8988T (cell line): ENCODE measurements at regions not wholly inside any gene's neighbourhood (a gene's known extent, or its start where the extent isn't known, plus 50 kb on each side); places are given as distances from the start of the nearest gene placed in this dataset.
"Not testable (repeated sequence)": the region's sequence is repeated elsewhere in the genome, so short reads cannot be mapped to it uniquely, and the experiment has no call there.

Experiments
- DNase-seq: peaks from one replicate; pipeline ENCODE4 v3.0.0; 2011

GRCh38 chr5:125912028-125912427 lies 511.2 kb upstream of the GRAMD2B start:
- no peak for DNase-seq

- DNase-seq, result no peak
Measured at GRCh38 chr5:125913200-125913599, 510.0 kb upstream of the GRAMD2B start.

- no peak for DNase-seq
Measured at GRCh38 chr5:125914471-125914870, 508.7 kb upstream of the GRAMD2B start.

GRCh38 chr5:125923958-125924357 lies 499.3 kb upstream of the GRAMD2B start:
- not testable (repeated sequence) for DNase-seq

DNA sequence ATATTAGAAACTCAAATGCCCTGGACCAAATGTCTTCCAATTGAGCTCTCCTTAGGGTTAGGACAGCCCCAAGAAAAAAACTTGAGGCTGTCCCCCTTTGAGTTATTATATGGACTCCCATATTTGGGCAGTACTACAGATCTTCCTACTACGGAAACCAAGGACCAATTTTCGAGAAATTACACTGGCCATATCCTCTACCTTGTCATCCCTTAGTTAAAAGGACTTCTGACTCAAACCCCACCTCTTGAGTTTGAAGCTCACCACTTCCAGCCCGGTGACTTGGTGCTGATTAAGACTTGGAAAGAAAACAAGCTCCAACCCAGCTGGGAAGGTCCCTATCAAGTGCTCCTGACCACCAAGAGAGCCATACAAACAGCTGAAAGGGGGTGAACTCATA lies 497.0 kb upstream of the GRAMD2B start:
- no peak for DNase-seq

- DNase-seq, result no peak
Measured at GRCh38 chr5:125928663-125929062, 494.5 kb upstream of the GRAMD2B start.

DNA sequence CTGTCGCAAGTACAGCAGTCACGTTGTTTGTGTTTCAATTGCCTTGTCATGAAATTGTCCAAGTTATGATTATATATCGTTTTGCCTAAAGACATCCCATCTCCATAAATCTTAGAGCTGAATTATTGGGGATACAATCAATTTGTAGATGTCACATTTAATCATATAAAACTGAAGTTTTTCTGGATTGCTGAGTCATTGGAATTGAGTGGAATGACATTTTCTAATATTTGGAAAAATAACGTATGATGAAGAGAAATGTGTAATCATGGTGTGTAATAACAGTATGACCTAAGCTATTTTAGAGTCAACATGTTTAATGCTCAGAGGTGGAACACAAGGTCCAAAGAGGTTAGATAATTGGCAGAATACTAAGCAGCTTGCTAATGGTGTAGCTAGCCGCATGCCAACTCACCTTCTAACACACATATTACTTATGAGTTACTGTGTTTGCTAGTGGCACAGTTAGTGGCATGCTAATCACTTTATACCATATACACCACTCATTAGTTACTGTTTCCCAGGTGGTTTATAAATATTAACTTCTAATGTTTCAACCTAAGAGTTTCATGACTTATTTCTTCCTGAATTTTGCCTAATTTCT lies 473.1 kb upstream of the GRAMD2B start:
- no peak for DNase-seq

DNA sequence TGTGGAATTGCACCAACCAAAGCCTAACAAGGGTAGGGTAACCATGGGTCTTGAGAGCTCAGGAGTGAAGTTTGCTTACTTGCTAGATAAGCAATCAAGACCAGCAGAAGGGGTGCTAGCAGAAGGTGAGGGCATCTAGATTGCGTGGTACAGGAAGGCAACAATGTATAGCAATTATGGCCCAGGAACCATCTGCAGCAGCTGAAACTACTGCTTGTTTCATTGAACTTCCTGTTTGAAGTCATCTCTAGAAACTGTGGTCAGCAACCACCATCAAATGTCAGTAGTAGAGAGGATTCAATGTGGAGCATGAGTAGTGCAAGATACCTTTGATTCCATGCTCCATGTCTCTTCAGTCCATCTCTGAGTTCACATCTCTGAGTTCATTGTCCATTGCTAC lies 462.1 kb upstream of the GRAMD2B start:
- no peak for DNase-seq

DNA sequence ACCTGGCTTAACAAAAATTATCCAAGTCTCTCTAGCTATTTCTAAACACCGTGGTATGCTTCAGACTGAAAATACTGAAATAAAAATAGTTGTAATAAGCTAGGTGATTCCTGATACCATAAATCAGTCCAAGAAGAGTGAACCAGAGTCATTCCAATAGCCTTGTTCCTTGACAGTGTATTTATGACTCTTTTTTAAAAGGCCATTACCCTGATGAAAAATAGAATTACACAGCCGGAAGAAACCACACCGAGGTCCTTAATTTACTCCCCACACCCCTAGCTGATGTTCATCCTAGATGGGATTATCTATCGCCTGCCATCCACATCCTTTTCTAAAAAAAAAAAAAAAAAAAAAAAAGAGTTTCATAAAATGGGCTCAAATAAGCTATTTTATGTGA lies 457.6 kb upstream of the GRAMD2B start:
- no peak for DNase-seq

GRCh38 chr5:125967576-125967975 lies 455.6 kb upstream of the GRAMD2B start:
- no peak for DNase-seq

DNA sequence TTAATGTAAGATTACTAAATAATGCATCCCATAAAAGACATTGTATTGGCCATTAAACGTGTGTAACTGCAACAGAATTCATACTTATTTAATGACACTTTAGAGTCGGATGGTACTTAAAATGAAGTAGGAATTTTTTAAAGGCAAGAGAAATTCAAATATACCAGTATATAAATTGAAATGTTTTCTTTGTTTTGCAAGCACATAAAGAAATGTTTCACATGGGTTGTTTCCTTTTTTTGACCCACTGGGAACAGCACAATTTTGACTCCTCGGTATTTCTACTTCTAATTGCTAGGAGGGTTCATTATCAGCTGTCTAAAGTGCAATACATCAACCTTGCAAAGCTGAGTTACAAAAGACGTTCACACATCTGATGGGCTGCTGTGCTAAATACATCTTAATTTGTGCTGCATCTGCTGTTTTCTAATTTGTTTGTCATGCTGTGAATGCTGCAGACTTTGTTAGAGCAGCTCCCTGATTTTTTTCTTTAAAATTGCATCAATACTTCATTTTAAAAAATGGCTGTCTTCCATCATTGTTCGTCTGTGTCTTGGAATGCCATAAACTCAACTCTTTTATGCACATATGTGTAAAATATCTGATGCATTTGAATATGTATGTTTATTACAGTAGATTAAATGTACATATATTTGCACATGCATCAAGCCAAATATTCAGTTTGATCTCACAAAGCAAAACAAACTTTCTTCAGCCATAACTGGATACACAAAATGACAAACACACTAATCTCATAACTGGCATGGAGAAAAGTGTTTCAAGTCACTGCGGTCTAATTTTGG lies 454.0 kb upstream of the GRAMD2B start:
- no peak for DNase-seq

DNA sequence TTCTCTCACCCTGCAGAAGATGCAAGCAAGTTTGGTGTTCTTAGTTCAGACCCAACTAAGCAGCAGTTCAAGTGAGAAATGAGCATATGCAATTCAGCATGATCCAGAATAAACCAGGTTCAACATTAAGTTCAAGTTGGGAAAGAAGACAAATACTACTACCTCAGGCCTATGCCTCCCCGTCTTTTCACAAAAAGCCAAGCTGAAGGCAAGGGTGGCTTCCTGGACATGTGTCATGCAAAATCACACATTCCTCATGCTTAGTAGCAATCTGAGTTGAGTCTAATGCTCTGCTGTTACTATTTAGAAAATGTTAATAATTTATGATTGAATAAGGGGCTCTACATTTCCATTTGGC lies 453.4 kb upstream of the GRAMD2B start:
- no peak for DNase-seq

GRCh38 chr5:125970631-125971307 lies 452.4 kb upstream of the GRAMD2B start:
- no peak for DNase-seq

GRCh38 chr5:125972706-125973105 lies 450.5 kb upstream of the GRAMD2B start:
- DNase-seq, result no peak

GRCh38 chr5:125974679-125975078 lies 448.5 kb upstream of the GRAMD2B start:
- no peak for DNase-seq

GRCh38 chr5:125976421-125977000 lies 446.7 kb upstream of the GRAMD2B start:
- DNase-seq, result no peak

DNA sequence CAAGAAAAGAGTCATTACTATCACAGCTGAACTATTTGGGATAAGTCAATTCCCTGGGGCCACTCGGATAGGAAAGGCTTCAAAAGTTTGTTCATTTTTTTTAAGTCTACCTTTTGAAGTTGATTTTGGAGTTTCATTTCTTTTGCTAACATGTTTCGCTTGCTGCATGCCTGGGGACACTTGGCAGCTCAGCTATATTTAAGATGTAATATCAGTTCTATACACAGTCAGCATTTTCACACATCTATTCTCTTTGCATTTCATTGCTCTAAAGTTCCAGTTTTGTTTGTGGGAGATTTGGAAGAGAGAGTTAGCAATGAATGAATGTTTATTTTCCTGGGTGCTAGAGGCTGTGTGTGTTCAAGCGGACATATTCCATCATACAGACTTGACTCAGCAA lies 445.2 kb upstream of the GRAMD2B start:
- no peak for DNase-seq

DNA sequence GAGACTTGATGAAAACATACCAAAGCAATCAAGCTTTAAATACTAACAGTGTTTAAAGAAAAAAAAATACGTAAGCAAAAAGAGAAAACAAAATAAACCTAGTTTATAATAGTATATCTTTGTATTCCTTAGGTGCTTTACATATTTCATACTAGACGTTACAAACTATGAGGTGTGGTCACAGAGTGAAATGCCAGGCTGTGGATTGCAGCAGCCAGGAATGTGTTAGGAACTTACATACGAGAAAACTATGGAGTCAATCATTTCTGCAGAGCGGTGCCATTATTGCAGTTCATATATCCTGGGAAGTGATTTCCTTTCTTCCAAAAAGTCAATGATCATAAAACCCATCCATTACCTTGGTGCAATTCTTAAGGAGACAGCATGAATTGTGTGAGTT lies 443.6 kb upstream of the GRAMD2B start:
- no peak for DNase-seq

DNA sequence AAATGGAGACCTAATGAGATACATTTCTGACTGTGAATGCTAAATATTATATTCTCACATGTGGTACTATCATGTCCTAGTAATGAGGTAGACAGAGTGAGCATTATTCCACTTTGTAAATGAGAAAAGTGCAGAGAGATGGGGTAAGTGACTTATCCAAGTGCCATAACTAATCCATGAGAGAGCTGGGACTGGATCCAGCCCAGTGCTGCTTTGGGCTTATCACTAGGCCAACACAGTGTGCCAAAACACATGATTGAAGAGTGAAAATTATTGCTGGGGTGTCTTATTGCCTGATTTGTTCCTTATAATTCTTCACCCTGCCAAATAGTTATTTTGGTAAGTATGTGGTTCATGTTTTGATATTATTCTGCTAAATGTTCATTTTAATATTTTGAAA lies 442.2 kb upstream of the GRAMD2B start:
- DNase-seq, result no peak

GRCh38 chr5:125987677-125988255 lies 435.4 kb upstream of the GRAMD2B start:
- DNase-seq, result no peak

- DNase-seq, result no peak
Measured at GRCh38 chr5:125992050-125992449, 431.2 kb upstream of the GRAMD2B start.

- DNase-seq, result not testable (repeated sequence)
Measured at GRCh38 chr5:125999271-126000030, 423.8 kb upstream of the GRAMD2B start.

- no peak for DNase-seq
Measured at GRCh38 chr5:126000507-126000906, 422.7 kb upstream of the GRAMD2B start.
